GM12865 (cell line): ENCODE measurements at regions not wholly inside any gene's neighbourhood (a gene's known extent, or its start where the extent isn't known, plus 50 kb on each side); places are given as distances from the start of the nearest gene placed in this dataset.

Experiments used
- DNase-seq: peaks from one replicate; pipeline ENCODE4 v3.0.0; 2010; ENCODE audit warnings: low read depth
- H3K4me3 ChIP-seq: 2 replicates; pipeline ENCODE4 v1.5.1; 2011; ENCODE audit warnings: mild to moderate bottlenecking, low read depth, low read length, control low read depth
- TF ChIP-seq, protein P1 (sequence below): IDR thresholded peaks from 2 replicates; pipeline ENCODE4 v1.5.1; 2011; ENCODE audit warnings: low read length, control low read depth, low read depth, inconsistent platforms; ENCODE audit not compliant: insufficient read depth; ENCODE audit errors: missing control alignments

DNA sequence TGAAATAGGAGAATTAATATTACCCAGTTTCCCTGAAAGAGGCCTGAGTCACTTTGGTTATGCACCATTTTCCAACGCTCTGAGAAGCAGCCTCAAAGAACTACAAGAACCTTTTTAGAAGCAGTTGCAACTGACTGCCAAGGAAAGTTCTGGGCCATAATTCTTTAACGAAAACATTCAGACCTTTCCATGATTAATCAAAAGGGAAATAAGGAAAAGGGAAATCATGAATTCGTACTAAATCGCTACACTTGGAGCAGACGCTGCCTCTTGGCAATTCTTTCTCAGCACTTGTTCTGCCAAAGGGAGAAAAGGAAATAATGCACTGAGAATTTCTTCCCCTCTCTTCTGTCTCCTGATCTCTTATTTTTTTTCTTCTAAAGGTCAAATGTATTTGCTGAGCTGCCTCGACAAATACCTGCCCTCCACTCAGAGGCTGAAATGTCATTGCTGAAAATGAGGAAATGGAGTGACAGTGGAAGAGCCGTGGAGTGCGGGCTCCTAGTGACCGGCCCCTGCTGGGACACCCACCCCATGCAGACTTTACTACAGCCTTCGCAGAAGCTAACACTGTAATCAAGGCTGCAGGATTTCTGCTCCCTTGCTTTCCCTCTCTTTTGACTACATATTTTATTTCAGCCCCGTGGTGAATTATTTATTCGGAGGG, 67.9 kb upstream of the GALNT2 start:
- no peak for DNase-seq
- TF ChIP-seq, protein P1, sequence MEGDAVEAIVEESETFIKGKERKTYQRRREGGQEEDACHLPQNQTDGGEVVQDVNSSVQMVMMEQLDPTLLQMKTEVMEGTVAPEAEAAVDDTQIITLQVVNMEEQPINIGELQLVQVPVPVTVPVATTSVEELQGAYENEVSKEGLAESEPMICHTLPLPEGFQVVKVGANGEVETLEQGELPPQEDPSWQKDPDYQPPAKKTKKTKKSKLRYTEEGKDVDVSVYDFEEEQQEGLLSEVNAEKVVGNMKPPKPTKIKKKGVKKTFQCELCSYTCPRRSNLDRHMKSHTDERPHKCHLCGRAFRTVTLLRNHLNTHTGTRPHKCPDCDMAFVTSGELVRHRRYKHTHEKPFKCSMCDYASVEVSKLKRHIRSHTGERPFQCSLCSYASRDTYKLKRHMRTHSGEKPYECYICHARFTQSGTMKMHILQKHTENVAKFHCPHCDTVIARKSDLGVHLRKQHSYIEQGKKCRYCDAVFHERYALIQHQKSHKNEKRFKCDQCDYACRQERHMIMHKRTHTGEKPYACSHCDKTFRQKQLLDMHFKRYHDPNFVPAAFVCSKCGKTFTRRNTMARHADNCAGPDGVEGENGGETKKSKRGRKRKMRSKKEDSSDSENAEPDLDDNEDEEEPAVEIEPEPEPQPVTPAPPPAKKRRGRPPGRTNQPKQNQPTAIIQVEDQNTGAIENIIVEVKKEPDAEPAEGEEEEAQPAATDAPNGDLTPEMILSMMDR = no peak
- H3K4me3 ChIP-seq = no peak overlapping the region

DNA sequence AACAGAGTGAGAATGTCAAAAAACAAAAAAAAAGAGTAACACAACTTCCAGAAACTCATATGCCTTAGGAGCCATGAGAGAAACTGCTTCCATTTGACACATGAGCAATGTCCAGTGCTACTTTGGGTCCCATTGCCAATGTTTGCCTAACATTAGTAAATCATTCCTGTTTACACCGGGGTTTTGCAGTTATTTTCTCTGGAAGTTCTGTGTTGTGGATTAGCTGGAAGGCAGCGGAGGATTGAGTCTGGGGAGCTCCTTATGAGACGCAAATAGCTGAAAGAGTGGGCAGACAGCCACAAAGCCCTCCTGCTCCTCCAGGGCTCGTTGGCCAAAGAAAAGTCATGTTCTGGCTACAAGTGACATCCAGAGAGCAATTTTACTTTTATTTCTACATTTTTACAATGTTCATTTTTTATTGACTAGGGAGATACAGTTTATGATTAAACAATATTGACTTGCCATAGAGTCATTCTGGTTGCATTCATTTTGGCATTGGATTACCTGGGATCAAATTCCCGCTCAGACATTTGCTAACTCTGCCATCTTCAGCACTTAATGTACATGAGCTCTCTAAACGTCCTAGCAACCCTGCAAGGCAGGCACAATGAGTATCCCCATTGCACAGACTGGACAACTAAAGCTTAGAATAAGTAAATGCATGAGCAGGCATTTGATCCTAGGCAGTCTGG, 66.4 kb upstream of the GALNT2 start:
- TF ChIP-seq, protein P1 = no peak
- no peak for DNase-seq

DNA sequence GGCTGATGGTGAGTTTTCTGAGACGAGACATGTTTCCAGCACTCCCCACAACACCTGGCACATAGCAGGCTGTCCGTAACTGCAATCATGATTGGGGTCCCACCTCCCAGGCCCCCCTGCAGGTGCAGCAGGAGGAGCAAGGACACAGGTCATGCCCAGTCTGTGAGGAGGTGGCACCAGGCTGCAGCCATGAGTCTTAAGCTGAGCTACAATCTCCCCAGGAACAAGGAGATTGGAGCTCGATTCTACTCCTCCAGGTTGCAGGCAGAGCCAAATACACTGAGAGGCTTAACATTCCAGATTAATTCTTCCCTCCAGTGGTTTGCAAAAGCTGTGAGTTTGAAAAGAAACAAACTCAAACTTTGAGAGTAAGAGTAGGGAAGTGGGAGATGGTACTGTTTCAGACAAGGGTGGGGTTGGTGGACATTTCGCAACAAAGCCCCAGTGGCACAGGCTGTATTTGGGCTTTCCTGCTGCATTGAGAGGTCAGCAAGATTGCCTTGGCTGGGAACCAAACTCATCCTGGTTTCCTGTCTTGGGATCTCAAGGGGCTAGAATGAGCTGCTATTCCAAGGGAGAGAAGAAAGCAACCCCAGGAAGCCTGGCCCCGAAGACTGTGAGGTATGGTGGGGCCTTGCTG, 64.8 kb upstream of the GALNT2 start:
- no peak for DNase-seq
- TF ChIP-seq, protein P1 = no peak
- H3K4me3 ChIP-seq = no peak overlapping the region

More for the DNA sequence above, 66.4 kb upstream of the GALNT2 start:
- H3K4me3 ChIP-seq = no peak overlapping the region

DNA sequence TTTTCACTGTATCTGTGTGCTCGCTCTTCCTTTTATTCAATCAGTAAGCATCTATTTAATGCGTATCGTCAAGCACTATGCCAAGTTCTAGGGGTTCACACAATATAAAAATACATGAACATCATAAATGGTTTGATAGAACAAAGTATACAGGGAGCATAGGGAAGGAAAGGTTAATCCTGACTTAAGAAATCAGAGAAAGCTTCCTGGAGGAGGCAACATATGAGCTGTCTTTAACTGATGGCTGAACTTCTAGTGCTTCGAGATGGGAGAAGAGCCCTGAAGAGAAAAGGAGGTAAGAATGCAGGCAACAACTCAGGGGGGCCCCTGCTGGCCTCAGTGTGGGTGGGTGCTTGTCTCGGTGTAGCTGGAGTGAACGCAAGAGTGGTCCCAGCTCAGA, 63.6 kb upstream of the GALNT2 start:
- DNase-seq = no peak
- TF ChIP-seq, protein P1 = no peak
- H3K4me3 ChIP-seq = no peak overlapping the region

DNA sequence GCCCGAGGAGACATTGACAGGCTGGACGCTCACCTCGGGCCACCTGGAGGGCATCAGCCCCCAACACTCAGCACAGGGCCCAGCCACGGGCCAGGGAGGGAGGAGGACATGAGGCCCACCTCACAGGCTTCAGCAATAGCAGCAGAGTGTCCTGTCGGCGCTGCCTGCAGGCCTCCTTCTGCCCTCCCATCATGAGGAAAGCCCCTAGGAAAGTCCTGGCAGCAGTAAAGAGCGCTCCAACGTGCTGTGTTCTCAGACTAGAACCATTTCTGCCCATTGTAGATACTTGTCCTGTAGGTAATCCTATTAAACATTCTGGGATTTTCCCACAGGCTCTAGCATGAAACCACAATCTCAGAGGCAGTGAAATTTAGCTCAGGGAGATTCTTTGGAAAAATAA, 62.0 kb upstream of the GALNT2 start:
- H3K4me3 ChIP-seq = no peak overlapping the region
- DNase-seq = peak; percentile 46
- TF ChIP-seq, protein P1 = no peak

DNA sequence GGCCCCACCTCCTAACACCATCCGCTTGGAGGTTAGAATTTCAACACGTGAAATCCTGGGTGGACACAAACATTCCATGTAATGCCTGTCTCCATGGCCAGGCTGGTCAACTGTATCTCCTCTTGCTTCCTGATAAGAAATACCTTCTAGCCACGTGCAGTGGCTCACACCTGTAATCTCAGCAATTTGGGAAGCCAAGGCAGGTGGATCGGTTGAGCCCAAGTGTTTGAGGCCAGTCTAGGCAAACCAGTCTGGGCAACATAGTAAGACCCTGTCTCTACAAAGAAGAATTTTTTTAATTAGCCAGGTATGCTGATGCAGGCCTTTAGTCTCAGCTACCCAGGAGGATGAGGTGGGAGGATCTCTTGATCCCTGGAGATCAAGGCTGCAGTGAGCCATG, 58.3 kb upstream of the GALNT2 start:
- H3K4me3 ChIP-seq = no peak overlapping the region
- TF ChIP-seq, protein P1 = no peak
- DNase-seq = no peak
